Testis (tissue), 2 donors: ENCODE measurements at regions not wholly inside any gene's neighbourhood (a gene's known extent, or its start where the extent isn't known, plus 50 kb on each side); places are given as distances from the start of the nearest gene placed in this dataset.

Experiments used
- POLR2A ChIP-seq: fragments of 450-650 bp; IDR thresholded peaks from one replicate; pipeline ENCODE4 v1.6.1; 2017; ENCODE audit warnings: antibody characterized with exemption, mild to moderate bottlenecking, moderate library complexity
- TF ChIP-seq, protein P1 (sequence below), 3 experiments: fragments of 450-650 bp in 2 of 3; fragments of 200-600 bp in 1 of 3; sonication (generic) in 1 of 3; IDR thresholded peaks; one replicate each; pipeline ENCODE4 v1.5.1; 2016 to 2019; ENCODE audit warnings: antibody characterized with exemption in 3 of 3, mild to moderate bottlenecking in 2 of 3, moderate library complexity in 1 of 3

DNA sequence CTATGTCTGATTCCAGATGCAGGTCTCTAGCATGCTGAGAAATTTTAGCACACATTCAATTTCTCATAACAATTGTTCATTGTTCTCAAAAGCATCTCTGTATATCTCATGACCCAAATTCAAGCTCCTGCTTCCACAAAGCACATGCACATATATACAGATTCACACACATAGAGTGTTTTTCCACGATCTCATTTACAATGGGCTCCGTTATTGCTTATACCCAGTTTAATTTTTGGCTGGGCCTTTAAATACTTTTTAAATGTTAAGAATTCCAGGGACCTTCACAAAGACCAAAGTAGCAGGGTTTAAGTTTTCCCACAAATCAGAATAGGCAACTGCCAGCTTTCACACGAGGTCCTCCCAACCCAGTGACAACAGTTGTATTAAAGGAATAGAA is 333.5 kb upstream of the SEMA6D start:
- TF ChIP-seq, protein P1, sequence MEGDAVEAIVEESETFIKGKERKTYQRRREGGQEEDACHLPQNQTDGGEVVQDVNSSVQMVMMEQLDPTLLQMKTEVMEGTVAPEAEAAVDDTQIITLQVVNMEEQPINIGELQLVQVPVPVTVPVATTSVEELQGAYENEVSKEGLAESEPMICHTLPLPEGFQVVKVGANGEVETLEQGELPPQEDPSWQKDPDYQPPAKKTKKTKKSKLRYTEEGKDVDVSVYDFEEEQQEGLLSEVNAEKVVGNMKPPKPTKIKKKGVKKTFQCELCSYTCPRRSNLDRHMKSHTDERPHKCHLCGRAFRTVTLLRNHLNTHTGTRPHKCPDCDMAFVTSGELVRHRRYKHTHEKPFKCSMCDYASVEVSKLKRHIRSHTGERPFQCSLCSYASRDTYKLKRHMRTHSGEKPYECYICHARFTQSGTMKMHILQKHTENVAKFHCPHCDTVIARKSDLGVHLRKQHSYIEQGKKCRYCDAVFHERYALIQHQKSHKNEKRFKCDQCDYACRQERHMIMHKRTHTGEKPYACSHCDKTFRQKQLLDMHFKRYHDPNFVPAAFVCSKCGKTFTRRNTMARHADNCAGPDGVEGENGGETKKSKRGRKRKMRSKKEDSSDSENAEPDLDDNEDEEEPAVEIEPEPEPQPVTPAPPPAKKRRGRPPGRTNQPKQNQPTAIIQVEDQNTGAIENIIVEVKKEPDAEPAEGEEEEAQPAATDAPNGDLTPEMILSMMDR (IDR thresholded peaks at IDR 0.05): no peak
- TF ChIP-seq POLR2A: no peak
